ENCODE measurements at regions not wholly inside any gene's neighbourhood (a gene's known extent, or its start where the extent isn't known, plus 50 kb on each side); places are given as distances from the start of the nearest gene placed in this dataset.
A peak's percentile ranks its signal among the peaks of the same experiment; 100 is the strongest.

DNA sequence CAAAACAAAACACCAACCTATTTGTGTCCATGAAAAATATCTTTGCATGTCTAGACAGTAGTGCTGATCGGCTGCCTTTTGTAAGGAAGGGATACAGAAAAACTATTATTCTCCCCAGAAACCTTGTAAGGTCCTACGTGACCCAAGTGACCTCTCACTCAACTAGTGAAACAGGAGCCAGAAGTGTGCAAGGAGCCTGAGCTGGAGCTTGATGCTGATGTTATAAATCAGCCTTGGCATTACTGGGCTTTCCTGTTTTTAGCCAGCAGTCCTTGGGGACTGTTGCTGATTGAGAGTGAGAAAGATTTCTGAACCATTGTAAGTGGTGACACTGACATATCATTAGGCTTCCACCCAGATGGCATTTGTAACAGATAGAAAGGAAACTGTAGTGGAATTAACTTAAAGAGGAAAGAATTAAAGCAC, 100.8 kb upstream of the LIMCH1 start:
- Histone ChIP-seq H3K9ac (ENCODE audit: low read length) (no peak overlapping the region), H3K27ac (ENCODE audit: low read length) (no peak overlapping the region), H3K36me3 (replicated peaks; ENCODE audit: low read depth, low read length) (no peaks in the 10 kb centered on the region), H3K9me3 (ENCODE audit: insufficient read depth, low read length) (no peaks in the 10 kb centered on the region), H2AFZ (ENCODE audit: low read depth, low read length) (no peak overlapping the region), H3K79me2 (ENCODE audit: low read length) (no peaks in the 10 kb centered on the region), H4K20me1 (ENCODE audit: insufficient read depth, low read length) (no peaks in the 10 kb centered on the region), H3K4me3 (ENCODE audit: low read length) (no peak overlapping the region), H3K4me2 (ENCODE audit: low read length) (peak overlapping the region; percentile 23; the same call in 1 of the 2 replicates), H3K27me3 (ENCODE audit: low read depth, low read length) (0 out of 2 replicates have a peak, but pooled peaks cover 3% of the 10 kb centered on the region), H3K4me1 (ENCODE audit: low read length) (peaks cover 11% of the 10 kb centered on the region)
- TF ChIP-seq, protein P1, sequence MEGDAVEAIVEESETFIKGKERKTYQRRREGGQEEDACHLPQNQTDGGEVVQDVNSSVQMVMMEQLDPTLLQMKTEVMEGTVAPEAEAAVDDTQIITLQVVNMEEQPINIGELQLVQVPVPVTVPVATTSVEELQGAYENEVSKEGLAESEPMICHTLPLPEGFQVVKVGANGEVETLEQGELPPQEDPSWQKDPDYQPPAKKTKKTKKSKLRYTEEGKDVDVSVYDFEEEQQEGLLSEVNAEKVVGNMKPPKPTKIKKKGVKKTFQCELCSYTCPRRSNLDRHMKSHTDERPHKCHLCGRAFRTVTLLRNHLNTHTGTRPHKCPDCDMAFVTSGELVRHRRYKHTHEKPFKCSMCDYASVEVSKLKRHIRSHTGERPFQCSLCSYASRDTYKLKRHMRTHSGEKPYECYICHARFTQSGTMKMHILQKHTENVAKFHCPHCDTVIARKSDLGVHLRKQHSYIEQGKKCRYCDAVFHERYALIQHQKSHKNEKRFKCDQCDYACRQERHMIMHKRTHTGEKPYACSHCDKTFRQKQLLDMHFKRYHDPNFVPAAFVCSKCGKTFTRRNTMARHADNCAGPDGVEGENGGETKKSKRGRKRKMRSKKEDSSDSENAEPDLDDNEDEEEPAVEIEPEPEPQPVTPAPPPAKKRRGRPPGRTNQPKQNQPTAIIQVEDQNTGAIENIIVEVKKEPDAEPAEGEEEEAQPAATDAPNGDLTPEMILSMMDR (IDR thresholded peaks at IDR 0.05; ENCODE audit: low read depth, low read length): no peak
- no peak for TF ChIP-seq EZH2phosphoT487 (IDR thresholded peaks at IDR 0.05; ENCODE audit: low read depth)

DNA sequence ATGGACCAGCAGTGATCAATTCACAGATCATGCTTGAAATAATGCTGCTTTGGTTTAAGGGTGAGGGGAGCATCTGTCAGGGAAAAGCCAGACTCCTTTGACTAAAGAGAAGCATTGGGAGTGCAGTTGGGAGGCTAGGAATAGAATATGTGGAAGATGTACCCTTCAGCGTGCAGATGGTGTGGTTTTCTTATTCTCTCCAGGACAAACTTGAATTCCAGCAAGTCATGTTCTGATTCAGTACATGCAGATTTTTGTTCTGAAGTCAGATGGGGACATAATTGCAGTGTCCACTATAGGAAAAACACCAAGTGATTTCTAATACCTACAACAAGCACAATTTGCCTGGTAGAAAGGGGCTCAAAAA, 99.0 kb upstream of the LIMCH1 start:
- no peak for TF ChIP-seq EZH2phosphoT487 (IDR thresholded peaks at IDR 0.05; ENCODE audit: low read depth)
- TF ChIP-seq, protein P1 (IDR thresholded peaks at IDR 0.05; ENCODE audit: low read depth, low read length): no peak
- no peaks in the 10 kb centered on the region for H4K20me1 ChIP-seq (ENCODE audit: insufficient read depth, low read length)
- H3K4me2 ChIP-seq (ENCODE audit: low read length): no peak overlapping the region
- H3K9me3 ChIP-seq (ENCODE audit: insufficient read depth, low read length): no peaks in the 10 kb centered on the region
- H3K4me3 ChIP-seq (ENCODE audit: low read length): no peak overlapping the region
- no peak overlapping the region for H3K9ac ChIP-seq (ENCODE audit: low read length)
- H3K27ac ChIP-seq (ENCODE audit: low read length): no peak overlapping the region
- peaks cover 12% of the 10 kb centered on the region; the same call in 1 of the 2 replicates for H3K27me3 ChIP-seq (ENCODE audit: low read depth, low read length)
- peaks cover 11% of the 10 kb centered on the region for H3K4me1 ChIP-seq (ENCODE audit: low read length)
- H3K36me3 ChIP-seq (replicated peaks; ENCODE audit: low read depth, low read length): no peaks in the 10 kb centered on the region
- H3K79me2 ChIP-seq (ENCODE audit: low read length): no peaks in the 10 kb centered on the region
- H2AFZ ChIP-seq (ENCODE audit: low read depth, low read length): no peak overlapping the region

DNA sequence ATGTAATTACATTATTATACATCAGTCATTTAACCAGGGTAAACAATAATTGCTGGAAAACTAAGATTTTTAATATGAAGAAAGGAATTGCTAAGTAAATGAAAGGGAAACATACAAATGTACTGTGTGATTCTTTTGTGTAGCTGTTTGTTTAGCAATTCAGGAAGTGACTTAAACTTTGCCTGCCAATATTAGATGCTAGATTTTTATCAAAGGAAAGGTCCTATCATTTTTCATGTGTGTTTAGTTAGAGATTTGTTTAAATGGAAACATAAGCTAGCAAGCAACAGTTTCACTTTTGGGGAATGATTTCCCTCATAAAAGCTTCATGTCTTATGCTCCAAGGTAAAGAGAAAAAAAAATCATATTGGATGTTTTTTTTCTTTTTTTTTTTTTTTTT, 95.1 kb upstream of the LIMCH1 start:
- Histone ChIP-seq H3K9ac (ENCODE audit: low read length) (no peak overlapping the region), H4K20me1 (ENCODE audit: insufficient read depth, low read length) (no peaks in the 10 kb centered on the region), H2AFZ (ENCODE audit: low read depth, low read length) (no peak overlapping the region), H3K79me2 (ENCODE audit: low read length) (no peaks in the 10 kb centered on the region), H3K27me3 (ENCODE audit: low read depth, low read length) (peaks cover 14% of the 10 kb centered on the region; the same call in 1 of the 2 replicates), H3K36me3 (replicated peaks; ENCODE audit: low read depth, low read length) (no peaks in the 10 kb centered on the region), H3K4me3 (ENCODE audit: low read length) (no peak overlapping the region), H3K27ac (ENCODE audit: low read length) (no peak overlapping the region), H3K9me3 (ENCODE audit: insufficient read depth, low read length) (no peaks in the 10 kb centered on the region), H3K4me2 (ENCODE audit: low read length) (no peak overlapping the region), H3K4me1 (ENCODE audit: low read length) (peaks cover 2% of the 10 kb centered on the region)
- TF ChIP-seq, protein P1 (IDR thresholded peaks at IDR 0.05; ENCODE audit: low read depth, low read length): no peak
- TF ChIP-seq EZH2phosphoT487 (IDR thresholded peaks at IDR 0.05; ENCODE audit: low read depth): no peak

DNA sequence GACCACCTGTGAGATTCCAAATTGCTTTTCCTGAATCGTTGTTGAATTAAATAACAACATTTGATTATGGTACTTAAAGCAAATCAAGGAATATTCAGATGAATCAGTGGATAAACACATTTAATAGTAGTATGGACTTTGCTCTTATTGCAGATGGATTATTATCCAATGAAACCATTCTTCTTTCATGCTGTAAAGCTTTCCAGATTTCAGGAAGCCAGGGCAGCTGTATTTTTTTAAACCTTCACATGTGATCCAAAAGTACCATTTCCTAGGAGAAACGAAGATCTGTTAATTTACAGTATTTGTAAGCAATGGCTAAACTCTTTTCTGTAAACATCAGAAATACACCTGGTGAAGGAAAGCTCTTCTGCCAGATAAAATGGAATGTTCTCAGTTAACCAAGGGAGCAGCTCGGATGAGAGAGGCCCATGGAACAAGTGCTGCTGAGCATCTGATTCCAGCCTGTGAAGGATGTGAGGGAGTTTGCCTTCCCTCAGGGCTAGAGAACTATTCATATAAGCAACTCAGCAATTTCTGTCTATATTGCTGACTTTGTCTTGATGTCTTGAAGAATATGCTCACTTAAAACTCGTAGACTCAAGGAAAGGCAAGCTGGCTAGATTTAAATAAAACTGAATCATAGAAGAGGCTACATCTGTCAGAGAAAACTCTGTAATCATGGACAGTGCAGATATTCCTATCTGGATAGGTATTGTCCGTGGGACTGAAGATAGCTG, 94.4 kb upstream of the LIMCH1 start:
- H2AFZ ChIP-seq (ENCODE audit: low read depth, low read length): no peak overlapping the region
- TF ChIP-seq, protein P1 (IDR thresholded peaks at IDR 0.05; ENCODE audit: low read depth, low read length): no peak
- TF ChIP-seq EZH2phosphoT487 (IDR thresholded peaks at IDR 0.05; ENCODE audit: low read depth): no peak
- H3K27ac ChIP-seq (ENCODE audit: low read length): no peak overlapping the region
- H3K9me3 ChIP-seq (ENCODE audit: insufficient read depth, low read length): no peaks in the 10 kb centered on the region
- no peak overlapping the region for H3K4me3 ChIP-seq (ENCODE audit: low read length)
- no peaks in the 10 kb centered on the region for H3K4me1 ChIP-seq (ENCODE audit: low read length)
- H3K79me2 ChIP-seq (ENCODE audit: low read length): no peaks in the 10 kb centered on the region
- H3K36me3 ChIP-seq (replicated peaks; ENCODE audit: low read depth, low read length): no peaks in the 10 kb centered on the region
- no peak overlapping the region for H3K4me2 ChIP-seq (ENCODE audit: low read length)
- H3K9ac ChIP-seq (ENCODE audit: low read length): no peak overlapping the region
- no peaks in the 10 kb centered on the region for H4K20me1 ChIP-seq (ENCODE audit: insufficient read depth, low read length)
- H3K27me3 ChIP-seq (ENCODE audit: low read depth, low read length): peaks cover 14% of the 10 kb centered on the region; the same call in 1 of the 2 replicates

Measured in OCI-LY3 (cell line).